ENCODE measurements at regions not wholly inside any gene's neighbourhood (a gene's known extent, or its start where the extent isn't known, plus 50 kb on each side); places are given as distances from the start of the nearest gene placed in this dataset.
"Not testable (repeated sequence)": the region's sequence is repeated elsewhere in the genome, so short reads cannot be mapped to it uniquely, and the experiment has no call there.

GRCh38 chr20:17891131-17891530, 77.5 kb downstream of the SNX5 start:
- H3K9me3 Mint-ChIP-seq (ENCODE audit: insufficient read depth); H3K4me3 Mint-ChIP-seq; CTCF ChIA-PET; H3K27ac Mint-ChIP-seq; H3K36me3 Mint-ChIP-seq (ENCODE audit: low read depth); H3K4me1 Mint-ChIP-seq (ENCODE audit: low read depth); DNase-seq; ATAC-seq: not testable (repeated sequence)
- POLR2A ChIA-PET = interaction anchor here (0.7 kb wide), 1 partner anchor 147 kb away, joined by 4 read pairs; no protein-coding TSS in a partner anchor
- H3K27me3 Mint-ChIP-seq (ENCODE audit: low read depth) = peaks cover 22% of the 10 kb centered on the region

- peaks cover 19% of the 10 kb centered on the region for H3K27me3 Mint-ChIP-seq (ENCODE audit: low read depth)
- ChIA-PET POLR2A (no interaction called here), CTCF (no interaction called here)
- no peaks in the 10 kb centered on the region for H3K36me3 Mint-ChIP-seq (ENCODE audit: low read depth)
- H3K4me1 Mint-ChIP-seq (ENCODE audit: low read depth) = peaks cover 1% of the 10 kb centered on the region
- no peak overlapping the region for H3K4me3 Mint-ChIP-seq
- no peak for ATAC-seq
- no peak overlapping the region for H3K27ac Mint-ChIP-seq
- peaks cover 8% of the 10 kb centered on the region for H3K9me3 Mint-ChIP-seq (ENCODE audit: insufficient read depth)
- no peak for DNase-seq
These were observed 78.3 kb downstream of the SNX5 start for GRCh38 chr20:17890330-17890729.

GRCh38 chr20:17889226-17889625, 79.4 kb downstream of the SNX5 start:
- Mint-ChIP-seq H3K36me3 (ENCODE audit: low read depth) (no peaks in the 10 kb centered on the region), H3K4me3 (no peak overlapping the region), H3K9me3 (ENCODE audit: insufficient read depth) (peaks cover 8% of the 10 kb centered on the region), H3K27ac (no peak overlapping the region), H3K27me3 (ENCODE audit: low read depth) (peaks cover 22% of the 10 kb centered on the region), H3K4me1 (ENCODE audit: low read depth) (no peaks in the 10 kb centered on the region)
- CTCF ChIA-PET = no interaction called here
- DNase-seq = no peak
- no peak for ATAC-seq
- POLR2A ChIA-PET = no interaction called here

GRCh38 chr20:17888044-17888443, 80.5 kb downstream of the SNX5 start:
- Mint-ChIP-seq H3K36me3 (ENCODE audit: low read depth) (no peaks in the 10 kb centered on the region), H3K4me1 (ENCODE audit: low read depth) (no peaks in the 10 kb centered on the region), H3K27me3 (ENCODE audit: low read depth) (peaks cover 22% of the 10 kb centered on the region), H3K4me3 (no peak overlapping the region), H3K9me3 (ENCODE audit: insufficient read depth) (peaks cover 8% of the 10 kb centered on the region), H3K27ac (no peak overlapping the region)
- CTCF ChIA-PET = no interaction called here
- no peak for DNase-seq
- no peak for ATAC-seq
- POLR2A ChIA-PET = no interaction called here

DNA sequence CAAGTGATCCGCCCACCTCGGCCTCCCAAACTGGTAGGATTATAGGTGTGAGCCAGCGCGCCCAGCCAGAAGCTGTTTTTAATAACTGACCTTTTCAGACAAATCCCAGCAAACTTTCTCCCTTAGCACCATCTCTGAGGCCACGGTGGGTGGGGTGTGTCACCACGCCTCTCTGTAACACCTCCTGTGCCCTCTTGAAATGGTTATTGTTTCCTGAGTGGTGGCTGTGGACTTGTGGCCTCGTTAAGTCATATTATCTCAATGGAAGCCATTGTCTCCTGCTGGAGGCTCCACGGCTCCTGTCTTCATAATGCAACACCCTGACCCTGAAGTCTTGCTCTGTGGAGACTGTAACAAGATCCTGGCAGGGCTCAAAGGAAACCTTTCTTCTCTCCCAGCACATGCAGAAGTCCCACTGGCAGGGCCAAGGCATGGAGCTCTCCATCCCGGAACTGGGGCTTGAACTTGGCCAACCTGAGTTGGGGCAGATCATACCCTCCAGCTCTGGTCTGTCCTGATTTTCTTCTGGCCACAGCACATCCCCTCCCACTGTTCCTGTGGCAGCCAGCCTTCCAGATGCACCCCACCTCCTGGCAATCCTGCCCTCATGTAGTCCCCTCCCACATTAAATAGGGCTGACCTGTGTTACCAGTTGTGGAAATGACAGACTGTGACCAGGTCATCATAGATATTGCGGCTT, 81.1 kb downstream of the SNX5 start:
- POLR2A ChIA-PET = no interaction called here
- CTCF ChIA-PET = no interaction called here
- Mint-ChIP-seq H3K4me3 (no peak overlapping the region), H3K9me3 (ENCODE audit: insufficient read depth) (peaks cover 8% of the 10 kb centered on the region), H3K36me3 (ENCODE audit: low read depth) (no peaks in the 10 kb centered on the region), H3K4me1 (ENCODE audit: low read depth) (no peaks in the 10 kb centered on the region), H3K27me3 (ENCODE audit: low read depth) (peaks cover 17% of the 10 kb centered on the region), H3K27ac (no peak overlapping the region)
- DNase-seq (no peak), ATAC-seq (no peak)

DNA sequence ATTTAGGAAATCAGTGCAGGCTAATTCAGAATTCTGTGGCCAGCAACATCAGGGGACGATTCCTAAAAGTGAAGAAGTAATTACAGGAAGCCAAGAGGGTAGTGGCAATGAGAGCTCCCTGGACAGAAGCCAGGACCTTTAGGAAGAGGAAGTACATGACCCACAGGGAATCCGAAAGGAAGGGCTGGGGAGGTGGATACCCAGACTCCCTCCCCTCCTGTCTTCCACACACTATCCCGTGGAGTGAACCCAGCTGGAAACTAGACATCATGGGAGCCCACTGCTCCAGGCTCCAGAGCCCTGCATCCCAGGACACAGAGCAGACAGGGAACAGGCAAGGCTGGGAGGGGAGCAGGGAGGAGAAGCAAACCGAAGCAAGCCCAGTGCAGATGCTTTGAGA, 83.0 kb downstream of the SNX5 start:
- ATAC-seq = no peak
- peaks cover 8% of the 10 kb centered on the region for H3K9me3 Mint-ChIP-seq (ENCODE audit: insufficient read depth)
- no peaks in the 10 kb centered on the region for H3K4me1 Mint-ChIP-seq (ENCODE audit: low read depth)
- no peak overlapping the region for H3K4me3 Mint-ChIP-seq
- H3K36me3 Mint-ChIP-seq (ENCODE audit: low read depth) = no peaks in the 10 kb centered on the region
- DNase-seq = no peak
- ChIA-PET POLR2A (interaction anchor here (0.6 kb wide), 1 partner anchor 253 kb away, joined by 5 read pairs; no protein-coding TSS in a partner anchor), CTCF (interaction anchor here (1.1 kb wide), 1 partner anchor 203 kb away, joined by 5 read pairs; the partner anchor contains the start of gene RRBP1)
- peaks cover 8% of the 10 kb centered on the region for H3K27me3 Mint-ChIP-seq (ENCODE audit: low read depth)
- H3K27ac Mint-ChIP-seq = no peak overlapping the region

DNA sequence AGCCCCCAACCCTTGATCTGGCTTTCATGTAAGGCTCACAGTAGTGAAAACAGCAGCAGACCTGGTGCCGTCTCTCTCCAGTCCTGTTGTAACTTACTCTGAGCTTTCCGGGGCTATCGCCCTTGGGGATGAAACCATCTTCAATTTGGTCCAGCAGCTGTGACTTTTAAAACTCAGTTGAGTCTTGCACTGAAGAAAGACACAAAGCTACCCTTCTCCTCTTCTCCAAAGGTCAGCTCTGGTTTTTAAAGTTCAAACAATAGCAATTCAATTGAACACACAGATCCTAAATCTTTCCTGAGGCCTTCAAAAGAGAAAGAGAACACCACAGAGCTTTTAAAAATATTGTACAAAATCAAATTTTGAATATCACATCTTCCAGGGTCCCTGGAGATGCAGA, 83.5 kb downstream of the SNX5 start:
- ChIA-PET CTCF (interaction anchor here (1.1 to 1.5 kb wide), 2 partner anchors 13 to 203 kb away, joined by 5 read pairs; partner anchors contain the start of gene RRBP1), POLR2A (no interaction called here)
- peaks cover 6% of the 10 kb centered on the region for H3K27me3 Mint-ChIP-seq (ENCODE audit: low read depth)
- no peak overlapping the region for H3K27ac Mint-ChIP-seq
- ATAC-seq = no peak
- no peak overlapping the region for H3K4me3 Mint-ChIP-seq
- no peaks in the 10 kb centered on the region for H3K36me3 Mint-ChIP-seq (ENCODE audit: low read depth)
- no peaks in the 10 kb centered on the region for H3K4me1 Mint-ChIP-seq (ENCODE audit: low read depth)
- DNase-seq = no peak
- peaks cover 4% of the 10 kb centered on the region for H3K9me3 Mint-ChIP-seq (ENCODE audit: insufficient read depth)

DNA sequence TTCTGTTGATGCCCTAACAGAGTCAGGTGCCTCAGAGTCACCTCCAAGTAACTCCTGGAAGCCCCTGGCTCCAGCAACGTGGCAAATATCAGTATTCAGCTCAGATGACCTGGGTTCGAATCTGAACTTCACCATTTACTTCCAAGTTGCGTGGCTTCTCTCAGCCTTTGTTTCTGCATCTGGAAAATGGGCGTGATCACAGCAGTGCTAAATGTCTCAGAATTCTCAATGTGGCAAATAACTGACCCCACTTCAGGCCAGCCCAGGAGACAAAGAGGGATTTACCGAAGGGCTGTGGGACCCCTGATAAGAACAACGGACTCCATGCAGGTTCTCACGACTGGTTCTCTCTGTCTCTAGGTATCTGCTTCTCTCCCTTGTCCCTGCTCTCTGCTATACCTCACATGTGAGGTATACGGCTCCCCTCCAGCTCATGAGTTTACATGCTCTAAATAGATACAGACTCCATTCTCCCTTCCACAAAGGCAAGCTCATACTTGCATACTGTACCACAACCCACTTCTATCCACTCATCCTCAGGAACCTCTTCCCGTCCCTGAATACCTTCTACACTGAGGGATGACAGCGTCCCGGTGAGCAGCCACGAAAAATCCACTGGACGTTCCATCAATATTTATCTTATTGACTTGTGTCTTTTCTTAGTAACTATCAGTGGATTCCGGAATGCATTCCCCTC, 84.1 kb downstream of the SNX5 start:
- no peak for DNase-seq
- Mint-ChIP-seq H3K4me3 (no peak overlapping the region), H3K27ac (no peak overlapping the region), H3K27me3 (ENCODE audit: low read depth) (peaks cover 6% of the 10 kb centered on the region), H3K4me1 (ENCODE audit: low read depth) (no peaks in the 10 kb centered on the region), H3K36me3 (ENCODE audit: low read depth) (no peaks in the 10 kb centered on the region), H3K9me3 (ENCODE audit: insufficient read depth) (no peaks in the 10 kb centered on the region)
- ATAC-seq = no peak
- ChIA-PET CTCF (interaction anchor here (1.1 to 1.5 kb wide), 2 partner anchors 13 to 202 kb away, joined by 5 read pairs; partner anchors contain the start of gene RRBP1), POLR2A (no interaction called here)

DNA sequence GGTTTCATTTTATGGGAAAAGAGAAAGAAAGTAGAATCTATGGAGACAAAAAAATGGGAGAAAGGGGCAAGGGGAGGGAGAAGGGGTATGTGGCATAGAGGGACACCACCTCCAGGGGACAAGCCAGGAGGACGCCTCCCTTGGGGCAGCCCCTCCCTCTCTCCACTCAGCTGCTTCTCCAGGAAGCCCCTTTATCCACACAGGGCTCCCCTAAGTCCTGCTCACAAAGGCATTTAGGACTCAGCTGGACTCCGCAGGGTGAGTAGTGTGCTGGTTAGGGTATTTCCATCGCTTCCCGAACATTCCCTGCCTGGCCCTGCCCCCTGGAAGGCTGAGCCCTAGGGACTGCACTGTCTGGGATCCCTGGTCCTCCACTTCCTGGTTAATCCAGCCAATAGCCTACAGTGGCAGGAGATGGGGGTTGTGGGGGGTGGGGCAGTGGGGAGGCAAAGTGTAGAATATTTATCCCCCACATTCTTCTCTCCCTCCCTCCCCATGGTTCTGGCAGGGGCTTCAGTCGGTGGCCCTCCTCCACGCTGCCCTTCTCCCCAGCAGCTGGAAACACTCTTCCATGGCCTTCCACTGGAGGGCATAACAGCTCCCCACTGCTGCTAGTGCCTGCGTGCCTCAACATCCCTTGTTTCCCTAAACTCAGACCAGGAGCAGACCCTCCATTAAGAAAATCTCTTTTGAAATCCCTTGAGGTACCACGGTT, 84.8 kb downstream of the SNX5 start:
- H3K27me3 Mint-ChIP-seq (ENCODE audit: low read depth) = peaks cover 6% of the 10 kb centered on the region
- POLR2A ChIA-PET = no interaction called here
- no peaks in the 10 kb centered on the region for H3K9me3 Mint-ChIP-seq (ENCODE audit: insufficient read depth)
- H3K4me3 Mint-ChIP-seq = no peak overlapping the region
- CTCF ChIA-PET = interaction anchor here (1.5 kb wide), 1 partner anchor 14 kb away, joined by 5 read pairs; no protein-coding TSS in a partner anchor
- peaks cover 5% of the 10 kb centered on the region for H3K4me1 Mint-ChIP-seq (ENCODE audit: low read depth)
- H3K36me3 Mint-ChIP-seq (ENCODE audit: low read depth) = no peaks in the 10 kb centered on the region
- H3K27ac Mint-ChIP-seq = no peak overlapping the region
- ATAC-seq = no peak
- DNase-seq = no peak

- Mint-ChIP-seq H3K27me3 (ENCODE audit: low read depth) (peaks cover 6% of the 10 kb centered on the region), H3K36me3 (ENCODE audit: low read depth) (no peaks in the 10 kb centered on the region), H3K4me1 (ENCODE audit: low read depth) (peaks cover 12% of the 10 kb centered on the region), H3K9me3 (ENCODE audit: insufficient read depth) (no peaks in the 10 kb centered on the region), H3K4me3 (no peak overlapping the region), H3K27ac (no peak overlapping the region)
- ChIA-PET CTCF (no interaction called here), POLR2A (no interaction called here)
- DNase-seq (no peak), ATAC-seq (no peak)
These were observed 85.6 kb downstream of the SNX5 start for GRCh38 chr20:17882834-17883591.

DNA sequence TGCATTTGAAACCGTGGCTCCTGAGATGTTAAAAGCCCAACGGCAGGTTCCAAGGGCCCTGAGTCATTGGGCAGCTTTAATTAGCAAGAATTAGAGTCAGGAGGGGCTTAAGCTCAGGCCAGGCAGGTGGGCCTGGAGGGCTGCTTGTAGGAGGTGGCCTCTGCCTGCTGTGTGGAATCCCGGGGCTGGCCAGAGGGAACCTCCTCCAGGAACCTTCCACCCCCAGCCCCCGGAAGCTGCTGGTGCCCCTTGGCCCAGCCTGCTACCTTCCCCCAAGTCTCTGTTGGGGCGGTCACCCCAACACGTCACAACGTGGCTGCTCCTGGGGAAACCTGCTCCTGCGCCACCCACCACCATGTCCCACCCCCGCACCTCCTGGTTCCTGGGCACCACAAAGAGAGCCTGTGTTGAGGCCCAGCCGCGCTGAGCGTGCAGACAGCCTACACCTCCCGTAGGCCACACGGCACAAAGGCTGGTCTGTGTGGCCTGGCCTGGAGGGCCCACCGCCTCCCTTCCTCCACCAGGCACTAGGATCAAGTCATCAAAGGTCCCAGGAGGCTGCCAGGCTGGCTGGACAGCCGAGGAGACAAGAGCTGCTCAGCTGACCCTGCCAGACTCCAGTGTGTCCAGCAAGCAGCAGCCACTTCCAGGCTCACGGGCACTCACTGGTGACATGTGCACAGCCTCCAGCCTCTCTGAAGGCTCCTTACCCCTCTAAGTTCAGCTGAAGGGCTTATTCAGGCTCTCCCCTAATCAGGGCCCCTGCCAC, 86.3 kb downstream of the SNX5 start:
- DNase-seq = no peak
- no peak for ATAC-seq
- H3K4me1 Mint-ChIP-seq (ENCODE audit: low read depth) = peaks cover 16% of the 10 kb centered on the region
- CTCF ChIA-PET = no interaction called here
- no peak overlapping the region for H3K27ac Mint-ChIP-seq
- H3K9me3 Mint-ChIP-seq (ENCODE audit: insufficient read depth) = no peaks in the 10 kb centered on the region
- H3K27me3 Mint-ChIP-seq (ENCODE audit: low read depth) = peaks cover 6% of the 10 kb centered on the region
- H3K36me3 Mint-ChIP-seq (ENCODE audit: low read depth) = no peaks in the 10 kb centered on the region
- POLR2A ChIA-PET = no interaction called here
- no peak overlapping the region for H3K4me3 Mint-ChIP-seq
